GM12878 (cell line): ENCODE measurements at regions not wholly inside any gene's neighbourhood (a gene's known extent, or its start where the extent isn't known, plus 50 kb on each side); places are given as distances from the start of the nearest gene placed in this dataset.

Experiments used
- BACH1 ChIP-seq: fragments of 450-650 bp; IDR thresholded peaks from 2 replicates; pipeline ENCODE4 v1.6.1; 2017; ENCODE audit warnings: mild to moderate bottlenecking, borderline replicate concordance
- BCL11A ChIP-seq: IDR thresholded peaks from 2 replicates; pipeline ENCODE4 v1.6.1; 2011; ENCODE audit warnings: low read depth, low read length
- CEBPB ChIP-seq, 2 experiments: fragments of 150-350 bp in 1 of 2; IDR thresholded peaks; 2 replicates each; pipeline ENCODE4 v1.6.1; 2012 to 2014; ENCODE audit warnings: low read depth in 2 of 2, low read length in 2 of 2, borderline replicate concordance in 1 of 2, inconsistent platforms in 1 of 2
- CHD4 ChIP-seq: fragments of 200-600 bp; sonication (generic); IDR thresholded peaks from 2 replicates; pipeline ENCODE4 v1.6.1; 2016; ENCODE audit warnings: mild to moderate bottlenecking
- CREB1 ChIP-seq: IDR thresholded peaks from 2 replicates; pipeline ENCODE4 v1.6.1; 2012; ENCODE audit warnings: low read depth, mild to moderate bottlenecking, inconsistent platforms
- EGR1 ChIP-seq, 2 experiments: IDR thresholded peaks; 1 replicate in 1 of 2; 2 replicates in 1 of 2; pipeline ENCODE4 v1.6.1; 2011 to 2012; ENCODE audit warnings: low read depth in 2 of 2, low read length in 2 of 2, borderline replicate concordance in 1 of 2, mild to moderate bottlenecking in 1 of 2, moderate library complexity in 1 of 2
- GABPA ChIP-seq: IDR thresholded peaks from 2 replicates; pipeline ENCODE4 v1.6.1; 2014; ENCODE audit warnings: antibody characterized with exemption, low read depth, mild to moderate bottlenecking, inconsistent platforms
- IRF4 ChIP-seq: IDR thresholded peaks from 2 replicates; pipeline ENCODE4 v1.6.1; 2011; ENCODE audit warnings: low read depth, low read length
- JUNB ChIP-seq: IDR thresholded peaks from 2 replicates; pipeline ENCODE4 v1.6.1; 2016; ENCODE audit warnings: antibody characterized with exemption, mild to moderate bottlenecking
- MEF2A ChIP-seq: IDR thresholded peaks from 2 replicates; pipeline ENCODE4 v1.6.1; 2011; ENCODE audit warnings: low read depth, mild to moderate bottlenecking, low read length, moderate library complexity; ENCODE audit not compliant: insufficient read depth
- NBN ChIP-seq: fragments of 450-650 bp; IDR thresholded peaks from 2 replicates; pipeline ENCODE4 v1.6.1; 2016
- NR2F1 ChIP-seq: fragments of 450-650 bp; conservative IDR thresholded peaks from 2 replicates; pipeline ENCODE4 v1.6.1; 2017; ENCODE audit warnings: mild to moderate bottlenecking
- PAX5 ChIP-seq: IDR thresholded peaks from 2 replicates; pipeline ENCODE4 v1.6.1; 2011; ENCODE audit warnings: low read depth, low read length, borderline replicate concordance
- POLR2A ChIP-seq: IDR thresholded peaks from 2 replicates; pipeline ENCODE4 v1.6.1; 2011; ENCODE audit warnings: low read depth, mild to moderate bottlenecking, low read length
- SRF ChIP-seq, 2 experiments: IDR thresholded peaks; 2 replicates each; pipeline ENCODE4 v1.6.1; 2011; ENCODE audit warnings: low read depth in 2 of 2, low read length in 2 of 2, mild to moderate bottlenecking in 1 of 2, moderate library complexity in 1 of 2
- TARDBP ChIP-seq: IDR thresholded peaks from 2 replicates; pipeline ENCODE4 v1.6.1; 2016; ENCODE audit warnings: borderline replicate concordance
- YY1 ChIP-seq: IDR thresholded peaks from 2 replicates; pipeline ENCODE4 v1.6.1; 2011; ENCODE audit warnings: low read depth, mild to moderate bottlenecking, low read length
- TF ChIP-seq, protein P1 (sequence below): fragments of 450-650 bp; IDR thresholded peaks from 2 replicates; pipeline ENCODE4 v1.6.1; 2018; ENCODE audit warnings: borderline replicate concordance, mild to moderate bottlenecking; ENCODE audit not compliant: partially characterized antibody
- TF ChIP-seq, protein P2 (sequence below), 3 experiments: IDR thresholded peaks in 2 of 3; conservative IDR thresholded peaks in 1 of 3; 2 replicates each; pipeline ENCODE4 v1.5.1; 2011; ENCODE audit warnings: low read depth in 3 of 3, low read length in 3 of 3, mild to moderate bottlenecking in 3 of 3, control low read depth in 2 of 3, moderate library complexity in 2 of 3, inconsistent platforms in 1 of 3, mixed read lengths in 1 of 3; ENCODE audit not compliant: control insufficient read depth in 2 of 3, insufficient read depth in 1 of 3; ENCODE audit errors: extremely low read depth in 1 of 3
- TF ChIP-seq, protein P3 (sequence below): IDR thresholded peaks from 2 replicates; pipeline ENCODE4 v1.6.1; 2011; ENCODE audit warnings: borderline replicate concordance, low read depth, mild to moderate bottlenecking, moderate library complexity, low read length; ENCODE audit not compliant: insufficient read depth, poor library complexity, severe bottlenecking
- TF ChIP-seq, protein P4 (sequence below): fragments of 450-650 bp; IDR thresholded peaks from 2 replicates; pipeline ENCODE4 v1.6.1; 2016; ENCODE audit warnings: mild to moderate bottlenecking
- TF ChIP-seq, protein P5 (sequence below): fragments of 150-350 bp; IDR thresholded peaks from 2 replicates; pipeline ENCODE4 v1.6.1; 2014; ENCODE audit warnings: mild to moderate bottlenecking, low read depth, low read length

DNA sequence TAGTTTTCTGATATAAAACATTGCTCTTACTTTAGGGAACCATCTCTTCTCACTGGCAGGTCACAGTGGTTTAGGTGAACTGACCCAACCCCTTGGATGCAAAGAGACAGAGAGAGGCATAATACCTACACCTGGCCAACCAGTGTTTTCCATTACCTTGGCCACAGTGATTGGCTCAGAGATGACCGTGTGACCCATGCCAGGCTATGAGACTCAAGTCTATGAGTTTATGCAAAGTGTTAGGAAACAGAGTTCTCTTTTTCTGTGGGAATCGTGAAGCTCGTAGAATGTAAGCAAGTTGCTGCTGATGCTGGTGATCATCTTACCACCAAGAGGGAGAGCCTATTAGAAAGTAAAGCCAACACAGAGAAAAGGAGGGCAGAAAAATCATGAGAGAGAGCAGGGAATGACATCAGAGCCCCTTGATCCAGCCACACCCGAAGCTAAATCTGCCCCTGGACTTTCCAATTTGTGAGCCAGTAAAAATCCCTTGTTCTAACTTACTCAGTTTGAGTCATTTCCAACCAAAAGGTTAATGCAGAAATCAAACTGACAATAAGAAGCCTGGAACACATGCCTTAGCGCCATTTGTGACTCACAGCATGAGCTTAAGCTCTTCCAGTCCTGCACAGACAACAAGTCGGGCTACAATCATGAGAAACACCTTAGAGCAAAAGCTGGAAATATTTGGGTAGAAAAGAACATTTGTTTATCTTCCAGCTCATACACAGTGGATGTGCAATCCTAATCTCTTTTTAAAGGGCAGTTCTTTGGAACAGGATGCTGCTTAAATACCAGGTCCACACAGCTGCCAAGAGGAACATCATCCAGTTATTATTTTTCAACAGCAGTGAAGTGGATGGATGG lies 81.3 kb upstream of the KAZN start (continued):
- peak; percentile 69 for TF ChIP-seq YY1
- TF ChIP-seq, protein P1, sequence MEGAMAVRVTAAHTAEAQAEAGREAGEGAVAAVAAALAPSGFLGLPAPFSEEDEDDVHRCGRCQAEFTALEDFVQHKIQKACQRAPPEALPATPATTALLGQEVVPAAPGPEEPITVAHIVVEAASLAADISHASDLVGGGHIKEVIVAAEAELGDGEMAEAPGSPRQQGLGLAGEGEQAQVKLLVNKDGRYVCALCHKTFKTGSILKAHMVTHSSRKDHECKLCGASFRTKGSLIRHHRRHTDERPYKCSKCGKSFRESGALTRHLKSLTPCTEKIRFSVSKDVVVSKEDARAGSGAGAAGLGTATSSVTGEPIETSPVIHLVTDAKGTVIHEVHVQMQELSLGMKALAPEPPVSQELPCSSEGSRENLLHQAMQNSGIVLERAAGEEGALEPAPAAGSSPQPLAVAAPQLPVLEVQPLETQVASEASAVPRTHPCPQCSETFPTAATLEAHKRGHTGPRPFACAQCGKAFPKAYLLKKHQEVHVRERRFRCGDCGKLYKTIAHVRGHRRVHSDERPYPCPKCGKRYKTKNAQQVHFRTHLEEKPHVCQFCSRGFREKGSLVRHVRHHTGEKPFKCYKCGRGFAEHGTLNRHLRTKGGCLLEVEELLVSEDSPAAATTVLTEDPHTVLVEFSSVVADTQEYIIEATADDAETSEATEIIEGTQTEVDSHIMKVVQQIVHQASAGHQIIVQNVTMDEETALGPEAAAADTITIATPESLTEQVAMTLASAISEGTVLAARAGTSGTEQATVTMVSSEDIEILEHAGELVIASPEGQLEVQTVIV, result no peak
- peak; percentile 48; the same call in 1 of the 2 replicates for TF ChIP-seq BCL11A
- TF ChIP-seq GABPA, result peak; percentile 29; the same call in 1 of the 2 replicates
- TF ChIP-seq, protein P2, sequence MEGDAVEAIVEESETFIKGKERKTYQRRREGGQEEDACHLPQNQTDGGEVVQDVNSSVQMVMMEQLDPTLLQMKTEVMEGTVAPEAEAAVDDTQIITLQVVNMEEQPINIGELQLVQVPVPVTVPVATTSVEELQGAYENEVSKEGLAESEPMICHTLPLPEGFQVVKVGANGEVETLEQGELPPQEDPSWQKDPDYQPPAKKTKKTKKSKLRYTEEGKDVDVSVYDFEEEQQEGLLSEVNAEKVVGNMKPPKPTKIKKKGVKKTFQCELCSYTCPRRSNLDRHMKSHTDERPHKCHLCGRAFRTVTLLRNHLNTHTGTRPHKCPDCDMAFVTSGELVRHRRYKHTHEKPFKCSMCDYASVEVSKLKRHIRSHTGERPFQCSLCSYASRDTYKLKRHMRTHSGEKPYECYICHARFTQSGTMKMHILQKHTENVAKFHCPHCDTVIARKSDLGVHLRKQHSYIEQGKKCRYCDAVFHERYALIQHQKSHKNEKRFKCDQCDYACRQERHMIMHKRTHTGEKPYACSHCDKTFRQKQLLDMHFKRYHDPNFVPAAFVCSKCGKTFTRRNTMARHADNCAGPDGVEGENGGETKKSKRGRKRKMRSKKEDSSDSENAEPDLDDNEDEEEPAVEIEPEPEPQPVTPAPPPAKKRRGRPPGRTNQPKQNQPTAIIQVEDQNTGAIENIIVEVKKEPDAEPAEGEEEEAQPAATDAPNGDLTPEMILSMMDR (IDR thresholded peaks at IDR 0.05 in 2 of 3, conservative IDR thresholded peaks at IDR 0.05 in 1 of 3; ENCODE audit: control insufficient read depth in 2 of 3, extremely low read depth in 1 of 3, insufficient read depth in 1 of 3, low read depth in 3 of 3, low read length in 3 of 3), result no peak
- TF ChIP-seq NR2F1, result peak; percentile 85; the same call in 1 of the 2 replicates
- peak; percentile 30; the same call in 1 of the 2 replicates for TF ChIP-seq NBN
- no peak for TF ChIP-seq IRF4
- peak; percentile 73; the same call in 1 of the 2 replicates for TF ChIP-seq CREB1
- peak; percentile 42; the same call in 1 of the 2 replicates for TF ChIP-seq MEF2A
- TF ChIP-seq, protein P3, sequence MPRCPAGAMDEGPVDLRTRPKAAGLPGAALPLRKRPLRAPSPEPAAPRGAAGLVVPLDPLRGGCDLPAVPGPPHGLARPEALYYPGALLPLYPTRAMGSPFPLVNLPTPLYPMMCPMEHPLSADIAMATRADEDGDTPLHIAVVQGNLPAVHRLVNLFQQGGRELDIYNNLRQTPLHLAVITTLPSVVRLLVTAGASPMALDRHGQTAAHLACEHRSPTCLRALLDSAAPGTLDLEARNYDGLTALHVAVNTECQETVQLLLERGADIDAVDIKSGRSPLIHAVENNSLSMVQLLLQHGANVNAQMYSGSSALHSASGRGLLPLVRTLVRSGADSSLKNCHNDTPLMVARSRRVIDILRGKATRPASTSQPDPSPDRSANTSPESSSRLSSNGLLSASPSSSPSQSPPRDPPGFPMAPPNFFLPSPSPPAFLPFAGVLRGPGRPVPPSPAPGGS, result peak; percentile 29
- TF ChIP-seq SRF (IDR thresholded peaks at IDR 0.05; ENCODE audit: low read depth in 2 of 2, low read length in 2 of 2), result no peak
- TF ChIP-seq CHD4, result no peak
- no peak for TF ChIP-seq POLR2A
- no peak for TF ChIP-seq BACH1
- TF ChIP-seq PAX5, result 0 out of 2 replicates have a peak, but pooled peaks have one; percentile 12
- TF ChIP-seq, protein P4, sequence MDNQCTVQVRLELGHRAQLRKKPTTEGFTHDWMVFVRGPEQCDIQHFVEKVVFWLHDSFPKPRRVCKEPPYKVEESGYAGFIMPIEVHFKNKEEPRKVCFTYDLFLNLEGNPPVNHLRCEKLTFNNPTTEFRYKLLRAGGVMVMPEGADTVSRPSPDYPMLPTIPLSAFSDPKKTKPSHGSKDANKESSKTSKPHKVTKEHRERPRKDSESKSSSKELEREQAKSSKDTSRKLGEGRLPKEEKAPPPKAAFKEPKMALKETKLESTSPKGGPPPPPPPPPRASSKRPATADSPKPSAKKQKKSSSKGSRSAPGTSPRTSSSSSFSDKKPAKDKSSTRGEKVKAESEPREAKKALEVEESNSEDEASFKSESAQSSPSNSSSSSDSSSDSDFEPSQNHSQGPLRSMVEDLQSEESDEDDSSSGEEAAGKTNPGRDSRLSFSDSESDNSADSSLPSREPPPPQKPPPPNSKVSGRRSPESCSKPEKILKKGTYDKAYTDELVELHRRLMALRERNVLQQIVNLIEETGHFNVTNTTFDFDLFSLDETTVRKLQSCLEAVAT, result no peak
- TF ChIP-seq EGR1 (IDR thresholded peaks at IDR 0.05; ENCODE audit: borderline replicate concordance in 1 of 2, low read depth in 2 of 2, low read length in 2 of 2), result no peak
- TF ChIP-seq, protein P5, sequence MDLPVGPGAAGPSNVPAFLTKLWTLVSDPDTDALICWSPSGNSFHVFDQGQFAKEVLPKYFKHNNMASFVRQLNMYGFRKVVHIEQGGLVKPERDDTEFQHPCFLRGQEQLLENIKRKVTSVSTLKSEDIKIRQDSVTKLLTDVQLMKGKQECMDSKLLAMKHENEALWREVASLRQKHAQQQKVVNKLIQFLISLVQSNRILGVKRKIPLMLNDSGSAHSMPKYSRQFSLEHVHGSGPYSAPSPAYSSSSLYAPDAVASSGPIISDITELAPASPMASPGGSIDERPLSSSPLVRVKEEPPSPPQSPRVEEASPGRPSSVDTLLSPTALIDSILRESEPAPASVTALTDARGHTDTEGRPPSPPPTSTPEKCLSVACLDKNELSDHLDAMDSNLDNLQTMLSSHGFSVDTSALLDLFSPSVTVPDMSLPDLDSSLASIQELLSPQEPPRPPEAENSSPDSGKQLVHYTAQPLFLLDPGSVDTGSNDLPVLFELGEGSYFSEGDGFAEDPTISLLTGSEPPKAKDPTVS, result no peak
- TF ChIP-seq CEBPB (IDR thresholded peaks at IDR 0.05; ENCODE audit: borderline replicate concordance in 1 of 2, low read depth in 2 of 2, low read length in 2 of 2), result peak in 1 of 2 experiments; percentile 55; a peak in 1 of 4 replicates
- TF ChIP-seq JUNB, result peak; percentile 86
- no peak for TF ChIP-seq TARDBP
